ENCODE measurements at regions not wholly inside any gene's neighbourhood (a gene's known extent, or its start where the extent isn't known, plus 50 kb on each side); places are given as distances from the start of the nearest gene placed in this dataset.

GRCh38 chr18:67840379-67840778 is 323.9 kb upstream of the DSEL start (continued):
- TF ChIP-seq ZNF274 (IDR thresholded peaks at IDR 0.05; ENCODE audit: borderline replicate concordance, extremely low read depth, low read length) = no peak

DNA sequence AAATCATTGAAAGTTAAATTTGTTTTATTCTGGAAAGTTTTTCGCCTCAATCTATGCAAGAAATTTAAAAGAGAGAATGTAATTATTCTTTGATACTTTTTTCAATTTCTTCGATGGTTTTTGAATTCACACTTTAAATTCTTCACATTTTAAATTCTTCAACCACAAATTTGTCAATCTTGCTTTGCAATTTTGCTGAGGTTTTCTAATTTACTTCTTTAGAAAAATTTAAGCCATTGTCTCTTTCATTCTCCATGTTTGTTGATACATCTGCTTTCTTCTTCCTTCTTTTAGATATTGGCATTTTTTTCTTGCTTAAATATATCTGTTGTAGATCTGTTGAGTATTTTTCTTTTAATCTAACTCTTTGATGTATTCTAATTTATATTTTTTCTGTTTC is 301.9 kb upstream of the DSEL start:
- H4K5ac ChIP-seq (ENCODE audit: insufficient read length, low read depth, low read length) = no peak overlapping the region
- no peak overlapping the region for H2BK12ac ChIP-seq (ENCODE audit: low read depth, low read length)
- no peaks in the 10 kb centered on the region for H3K36me3 ChIP-seq (ENCODE audit: control insufficient read depth in 2 of 4, insufficient read depth in 4 of 4, low read length in 3 of 4)
- H2BK15ac ChIP-seq (ENCODE audit: low read length) = no peak overlapping the region
- H3K4ac ChIP-seq (replicated peaks; ENCODE audit: insufficient read length, low read depth, low read length) = no peak overlapping the region
- no peaks in the 10 kb centered on the region for H3K27me3 ChIP-seq (replicated peaks in 1 of 4; ENCODE audit: control insufficient read depth in 3 of 4, extremely low read depth in 1 of 4, insufficient read depth in 3 of 4, low read length in 3 of 4)
- H2BK5ac ChIP-seq (ENCODE audit: low read depth, low read length) = no peak overlapping the region
- no peaks in the 10 kb centered on the region for H3K79me2 ChIP-seq (ENCODE audit: control insufficient read depth in 1 of 2, insufficient read depth in 2 of 2, low read length in 2 of 2)
- H2AFZ ChIP-seq (ENCODE audit: low read length) = no peak overlapping the region
- H3K9ac ChIP-seq (replicated peaks in 1 of 4; ENCODE audit: extremely low read depth in 1 of 4, low read depth in 3 of 4, low read length in 3 of 4) = no peak overlapping the region
- H3K56ac ChIP-seq (replicated peaks; ENCODE audit: insufficient read length, low read depth, low read length) = no peak overlapping the region
- no peak overlapping the region for H3K14ac ChIP-seq (ENCODE audit: insufficient read length)
- H3K79me1 ChIP-seq (ENCODE audit: low read depth, low read length) = no peaks in the 10 kb centered on the region
- H2BK20ac ChIP-seq (ENCODE audit: low read length) = no peak overlapping the region
- no peaks in the 10 kb centered on the region for H4K20me1 ChIP-seq (replicated peaks in 1 of 2; ENCODE audit: control insufficient read depth in 1 of 2, insufficient read depth in 2 of 2, low read length in 2 of 2)
- no peaks in the 10 kb centered on the region; a peak in 1 of 4 replicates for H3K9me3 ChIP-seq (ENCODE audit: insufficient read depth in 2 of 2, low read depth in 1 of 2, low read length in 1 of 2)
- H2BK120ac ChIP-seq (replicated peaks; ENCODE audit: low read depth, low read length) = no peak overlapping the region
- no peak overlapping the region for H3K18ac ChIP-seq (ENCODE audit: extremely low read depth, low read length)
- no peak overlapping the region for H3K27ac ChIP-seq (ENCODE audit: low read depth, low read length)
- no peak overlapping the region for H3K4me2 ChIP-seq (ENCODE audit: insufficient read depth in 1 of 2, low read depth in 2 of 2, low read length in 2 of 2)
- DNase-seq (ENCODE audit: low read depth in 1 of 2, low spot score in 2 of 2) (no peak), FAIRE-seq (no peak)
- POLR2A ChIA-PET (ENCODE audit: partially characterized antibody) = no interaction called here
- no peak overlapping the region for H3K4me3 ChIP-seq (ENCODE audit: extremely low read depth in 1 of 4, insufficient read depth in 2 of 4, low read depth in 3 of 4, low read length in 4 of 4)
- H4K91ac ChIP-seq (replicated peaks; ENCODE audit: insufficient read length, low read length) = no peak overlapping the region
- 85% methylated on average over 2 of the region's 2 CpGs; no CpG with 5 or more reads in 1 of the 2 experiments for WGBS, 2 experiments (ENCODE audit: extremely low coverage in 1 of 2, insufficient coverage in 1 of 2, insufficient read length in 1 of 2, insufficient replicate concordance in 2 of 2, low coverage in 1 of 2, low lambda C conversion rate in 2 of 2, missing lambda C conversion rate in 1 of 2)
- no peak overlapping the region for H3K23ac ChIP-seq (ENCODE audit: insufficient read length)
- H3K4me1 ChIP-seq (replicated peaks in 1 of 4; ENCODE audit: control insufficient read depth in 3 of 4, insufficient read depth in 4 of 4, low read length in 3 of 4) = no peaks in the 10 kb centered on the region
- CTCF ChIA-PET (ENCODE audit: partially characterized antibody) = no interaction called here
- H2AK5ac ChIP-seq (ENCODE audit: low read depth, low read length) = no peak overlapping the region
- no peaks in the 10 kb centered on the region for H3K23me2 ChIP-seq (ENCODE audit: low read depth, low read length)
- H4K8ac ChIP-seq (ENCODE audit: extremely low read depth, insufficient read depth, low read length) = no peak overlapping the region
- TF ChIP-seq CREB1 (IDR thresholded peaks at IDR 0.05) (no peak), TCF12 (IDR thresholded peaks at IDR 0.05; ENCODE audit: low read depth, low read length) (no peak), SIRT6 (IDR thresholded peaks at IDR 0.05; ENCODE audit: low read length) (no peak), BCL11A (IDR thresholded peaks at IDR 0.05; ENCODE audit: low read depth in 2 of 2, low read length in 2 of 2) (no peak), POLR2AphosphoS5 (IDR thresholded peaks at IDR 0.05; ENCODE audit: low read depth, low read length) (no peak), KDM4A (IDR thresholded peaks at IDR 0.05; ENCODE audit: low read depth, low read length, severe bottlenecking) (no peak)
